T1000 (cell line): ENCODE measurements at regions not wholly inside any gene's neighbourhood (a gene's known extent, or its start where the extent isn't known, plus 50 kb on each side); places are given as distances from the start of the nearest gene placed in this dataset.
"Not testable (repeated sequence)": the region's sequence is repeated elsewhere in the genome, so short reads cannot be mapped to it uniquely, and the experiment has no call there.

Experiments used
- DNase-seq: peaks from one replicate; lab custom pipeline; 2025; ENCODE audit warnings: mixed read lengths; lab: John Stamatoyannopoulos, UW

GRCh38 chr1:73065339-73066041 lies 783.2 kb upstream of the NEGR1 start:
- no peak for DNase-seq

- DNase-seq, result no peak
Observed at GRCh38 chr1:73056826-73057225, 774.5 kb upstream of the NEGR1 start.

- no peak for DNase-seq
Observed at GRCh38 chr1:73044241-73045036, 762.1 kb upstream of the NEGR1 start.

GRCh38 chr1:73042403-73042802 lies 760.1 kb upstream of the NEGR1 start:
- DNase-seq, result no peak

- no peak for DNase-seq
Observed at GRCh38 chr1:73040811-73041210, 758.5 kb upstream of the NEGR1 start.

DNA sequence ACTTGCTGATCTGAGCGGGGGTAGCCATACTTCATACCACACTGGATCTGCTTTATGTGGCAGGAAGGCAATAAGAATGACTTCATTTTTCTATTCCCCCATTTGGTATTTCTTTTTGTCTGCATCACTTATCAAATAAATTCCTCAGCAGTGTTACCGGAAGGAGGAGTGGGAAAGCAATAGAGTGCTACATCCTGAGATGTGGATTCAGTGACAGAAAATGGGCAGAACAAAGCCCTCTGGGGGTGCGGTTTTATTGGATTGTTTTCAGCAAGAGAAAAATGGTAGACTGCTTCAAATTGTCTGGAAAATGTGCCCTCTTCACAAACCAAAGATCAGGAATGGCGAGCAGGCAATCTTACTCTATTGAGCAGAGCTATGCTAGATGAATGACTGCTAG lies 751.9 kb upstream of the NEGR1 start:
- DNase-seq, result no peak

DNA sequence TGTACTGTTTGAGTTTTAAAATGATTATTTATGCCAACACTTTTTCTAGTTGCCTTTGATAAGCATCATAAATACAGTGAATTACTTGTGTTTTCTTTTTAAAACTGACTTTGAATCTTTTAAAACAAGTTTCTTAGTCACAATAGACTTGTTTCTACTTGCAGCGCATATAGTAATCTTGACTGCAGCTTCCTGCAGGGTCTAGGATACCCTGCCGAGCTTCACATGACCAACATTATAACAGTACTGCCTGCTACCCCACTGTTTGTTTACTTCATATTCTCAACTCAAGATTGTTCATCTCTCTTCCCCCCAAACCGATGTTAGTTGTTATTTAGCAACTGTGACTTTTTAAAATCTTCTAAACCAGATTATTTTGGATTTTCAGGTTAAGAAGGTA lies 751.3 kb upstream of the NEGR1 start:
- DNase-seq, result no peak

- no peak for DNase-seq
Observed at GRCh38 chr1:73029571-73029970, 747.2 kb upstream of the NEGR1 start.

GRCh38 chr1:73026114-73026513 lies 743.8 kb upstream of the NEGR1 start:
- no peak for DNase-seq

- DNase-seq, result no peak
Observed at GRCh38 chr1:73009938-73010337, 727.6 kb upstream of the NEGR1 start.

DNA sequence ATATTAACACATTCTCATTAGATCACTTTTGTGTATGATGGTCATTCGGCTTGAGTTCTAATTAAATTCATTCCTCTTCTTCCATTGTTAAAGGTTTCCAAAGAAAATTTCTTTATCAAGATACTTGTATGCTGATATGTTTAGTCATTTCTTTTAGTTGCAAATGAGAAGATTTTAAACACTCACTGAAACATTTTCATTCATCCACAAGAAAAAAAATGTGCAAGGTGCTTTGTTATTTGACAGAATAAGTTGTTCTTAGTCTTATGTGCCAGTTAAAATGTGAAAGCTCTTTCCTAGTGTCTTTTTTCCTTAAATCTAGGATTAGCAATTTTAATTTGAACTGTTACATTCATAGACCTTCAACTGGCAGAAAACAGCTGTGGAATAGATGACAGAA lies 727.0 kb upstream of the NEGR1 start:
- DNase-seq, result no peak

GRCh38 chr1:72997624-72998023 lies 715.3 kb upstream of the NEGR1 start:
- DNase-seq, result no peak

GRCh38 chr1:72997041-72997440 lies 714.7 kb upstream of the NEGR1 start:
- DNase-seq, result no peak

GRCh38 chr1:72987871-72988270 lies 705.5 kb upstream of the NEGR1 start:
- DNase-seq, result not testable (repeated sequence)

DNA sequence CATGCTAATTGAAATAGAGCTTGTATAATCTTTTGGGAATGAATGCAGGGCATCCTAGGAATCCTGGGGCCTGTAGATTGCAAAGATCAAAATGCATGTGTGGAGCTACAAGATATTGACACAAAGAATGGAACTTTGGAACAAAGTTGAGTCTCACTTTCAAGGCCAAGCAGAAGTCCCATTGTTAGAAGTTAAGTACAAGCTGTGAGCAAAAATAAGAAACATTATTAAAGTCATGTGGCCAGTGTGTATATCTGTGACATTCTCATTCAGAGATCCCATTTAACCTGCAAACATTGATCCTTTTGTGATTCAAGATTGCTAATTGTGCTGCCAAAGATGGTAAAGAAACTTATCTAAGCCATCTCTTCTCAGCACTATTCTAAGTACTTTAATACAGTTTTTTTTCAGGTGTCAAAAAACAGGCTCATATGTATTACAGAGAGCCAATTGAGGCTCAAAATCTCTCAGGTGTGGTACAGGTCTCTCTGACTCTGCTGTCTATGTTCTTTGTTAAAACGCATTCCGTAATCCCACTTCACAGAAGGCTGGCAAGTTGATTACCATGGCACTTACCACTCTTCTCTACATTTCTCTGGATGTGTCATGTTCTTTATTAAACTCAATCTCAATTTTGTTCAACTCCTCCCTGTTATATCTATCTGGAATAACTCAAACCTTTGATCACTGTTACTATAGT lies 704.4 kb upstream of the NEGR1 start:
- DNase-seq, result no peak

GRCh38 chr1:72985024-72985423 lies 702.7 kb upstream of the NEGR1 start:
- not testable (repeated sequence) for DNase-seq

- DNase-seq, result not testable (repeated sequence)
Observed at GRCh38 chr1:72983011-72983410, 700.7 kb upstream of the NEGR1 start.

DNA sequence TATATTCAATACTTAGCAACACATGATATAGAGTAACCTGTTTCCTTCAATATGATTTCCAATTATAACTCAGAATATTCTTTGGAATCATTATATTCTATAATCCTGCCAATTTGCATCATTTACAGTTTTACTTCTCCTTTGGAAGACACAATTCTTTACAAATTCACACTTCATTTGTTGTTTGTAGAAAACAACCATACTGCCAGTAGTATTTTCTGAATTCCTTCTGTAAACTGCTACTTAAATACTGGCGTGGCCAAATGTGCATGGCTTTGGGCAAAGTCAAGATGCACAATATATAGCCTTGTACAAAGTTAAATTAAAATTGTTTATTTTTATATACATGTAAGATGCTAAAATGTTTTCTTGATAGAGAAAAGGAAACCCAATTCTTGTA lies 687.1 kb upstream of the NEGR1 start:
- no peak for DNase-seq

- DNase-seq, result no peak
Observed at GRCh38 chr1:72954943-72955342, 672.6 kb upstream of the NEGR1 start.

DNA sequence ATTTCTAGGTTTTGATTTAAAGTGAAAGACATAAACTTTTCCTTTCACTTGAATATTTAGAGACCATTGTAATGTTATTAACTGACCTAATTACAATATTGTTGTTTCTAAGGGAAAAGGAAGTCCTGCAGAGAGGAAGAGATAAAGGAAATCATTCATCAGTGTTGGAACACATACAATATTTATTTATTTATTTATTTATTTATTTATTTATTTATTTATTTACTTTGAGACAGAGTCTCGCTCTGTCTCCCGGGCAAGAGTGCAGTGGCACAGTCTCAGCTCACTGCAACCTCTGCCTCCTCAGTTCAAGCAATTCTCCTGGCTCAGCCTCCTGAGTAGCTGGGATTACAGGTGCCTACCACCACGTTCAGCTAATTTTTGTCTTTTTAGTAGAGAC lies 668.6 kb upstream of the NEGR1 start:
- DNase-seq, result not testable (repeated sequence)

- DNase-seq, result no peak
Observed at GRCh38 chr1:72946903-72947499, 664.7 kb upstream of the NEGR1 start.

- no peak for DNase-seq
Observed at GRCh38 chr1:72942008-72942407, 659.7 kb upstream of the NEGR1 start.

- DNase-seq, result no peak
Observed at GRCh38 chr1:72938408-72938807, 656.1 kb upstream of the NEGR1 start.
